ENCODE measurements at regions not wholly inside any gene's neighbourhood (a gene's known extent, or its start where the extent isn't known, plus 50 kb on each side); places are given as distances from the start of the nearest gene placed in this dataset.

DNA sequence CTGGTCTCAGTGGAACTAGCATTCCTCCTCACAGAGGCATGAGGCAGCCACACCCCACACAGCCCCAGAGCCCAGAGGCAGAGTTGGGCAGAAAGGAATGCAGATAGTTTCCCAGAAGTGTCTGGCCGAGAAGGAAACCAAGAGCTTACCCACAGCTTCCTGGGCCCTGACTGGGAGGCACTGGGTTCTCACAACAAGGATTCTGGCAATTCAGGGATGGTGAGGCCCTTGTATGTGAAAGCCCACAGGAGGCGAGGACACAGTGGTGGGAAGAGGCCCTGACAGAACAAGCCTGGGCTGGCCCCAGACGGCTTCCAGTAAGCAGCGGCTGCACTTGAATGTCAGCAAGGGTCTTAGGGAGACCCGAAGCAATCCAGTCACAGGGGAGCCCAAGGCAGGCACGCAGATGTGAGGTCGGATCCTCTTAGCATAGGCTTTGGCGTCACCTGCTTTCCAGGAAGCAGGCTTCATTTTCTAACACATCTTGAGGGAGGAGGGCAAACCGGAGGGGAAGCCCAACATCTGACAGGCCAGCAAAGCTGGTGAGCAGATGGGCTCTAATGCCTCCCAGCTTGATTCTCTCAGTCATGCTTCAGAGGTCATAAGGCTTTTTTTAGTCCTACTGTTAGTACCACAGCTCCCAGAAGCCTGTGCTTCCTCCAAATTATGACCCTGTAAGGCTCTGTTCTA is 78.3 kb upstream of the AKIP1 start:
- TF ChIP-seq, protein P1, sequence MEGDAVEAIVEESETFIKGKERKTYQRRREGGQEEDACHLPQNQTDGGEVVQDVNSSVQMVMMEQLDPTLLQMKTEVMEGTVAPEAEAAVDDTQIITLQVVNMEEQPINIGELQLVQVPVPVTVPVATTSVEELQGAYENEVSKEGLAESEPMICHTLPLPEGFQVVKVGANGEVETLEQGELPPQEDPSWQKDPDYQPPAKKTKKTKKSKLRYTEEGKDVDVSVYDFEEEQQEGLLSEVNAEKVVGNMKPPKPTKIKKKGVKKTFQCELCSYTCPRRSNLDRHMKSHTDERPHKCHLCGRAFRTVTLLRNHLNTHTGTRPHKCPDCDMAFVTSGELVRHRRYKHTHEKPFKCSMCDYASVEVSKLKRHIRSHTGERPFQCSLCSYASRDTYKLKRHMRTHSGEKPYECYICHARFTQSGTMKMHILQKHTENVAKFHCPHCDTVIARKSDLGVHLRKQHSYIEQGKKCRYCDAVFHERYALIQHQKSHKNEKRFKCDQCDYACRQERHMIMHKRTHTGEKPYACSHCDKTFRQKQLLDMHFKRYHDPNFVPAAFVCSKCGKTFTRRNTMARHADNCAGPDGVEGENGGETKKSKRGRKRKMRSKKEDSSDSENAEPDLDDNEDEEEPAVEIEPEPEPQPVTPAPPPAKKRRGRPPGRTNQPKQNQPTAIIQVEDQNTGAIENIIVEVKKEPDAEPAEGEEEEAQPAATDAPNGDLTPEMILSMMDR (IDR thresholded peaks at IDR 0.05; ENCODE audit: poor library complexity): no peak
- no peak for TF ChIP-seq EZH2phosphoT487 (IDR thresholded peaks at IDR 0.05; ENCODE audit: low read depth, severe bottlenecking, unreplicated experiment)

Measured in hepatocyte (in vitro differentiated cells).